HG03432 (cell line): ENCODE measurements at regions not wholly inside any gene's neighbourhood (a gene's known extent, or its start where the extent isn't known, plus 50 kb on each side); places are given as distances from the start of the nearest gene placed in this dataset.

ENCODE experiments used
- ATAC-seq: cut with Tn5 transposase; IDR thresholded peaks from one replicate; pipeline ENCODE4 v1.9.1; 2021; ENCODE audit warnings: mild to moderate bottlenecking, moderate library complexity; ENCODE audit not compliant: unreplicated experiment

DNA sequence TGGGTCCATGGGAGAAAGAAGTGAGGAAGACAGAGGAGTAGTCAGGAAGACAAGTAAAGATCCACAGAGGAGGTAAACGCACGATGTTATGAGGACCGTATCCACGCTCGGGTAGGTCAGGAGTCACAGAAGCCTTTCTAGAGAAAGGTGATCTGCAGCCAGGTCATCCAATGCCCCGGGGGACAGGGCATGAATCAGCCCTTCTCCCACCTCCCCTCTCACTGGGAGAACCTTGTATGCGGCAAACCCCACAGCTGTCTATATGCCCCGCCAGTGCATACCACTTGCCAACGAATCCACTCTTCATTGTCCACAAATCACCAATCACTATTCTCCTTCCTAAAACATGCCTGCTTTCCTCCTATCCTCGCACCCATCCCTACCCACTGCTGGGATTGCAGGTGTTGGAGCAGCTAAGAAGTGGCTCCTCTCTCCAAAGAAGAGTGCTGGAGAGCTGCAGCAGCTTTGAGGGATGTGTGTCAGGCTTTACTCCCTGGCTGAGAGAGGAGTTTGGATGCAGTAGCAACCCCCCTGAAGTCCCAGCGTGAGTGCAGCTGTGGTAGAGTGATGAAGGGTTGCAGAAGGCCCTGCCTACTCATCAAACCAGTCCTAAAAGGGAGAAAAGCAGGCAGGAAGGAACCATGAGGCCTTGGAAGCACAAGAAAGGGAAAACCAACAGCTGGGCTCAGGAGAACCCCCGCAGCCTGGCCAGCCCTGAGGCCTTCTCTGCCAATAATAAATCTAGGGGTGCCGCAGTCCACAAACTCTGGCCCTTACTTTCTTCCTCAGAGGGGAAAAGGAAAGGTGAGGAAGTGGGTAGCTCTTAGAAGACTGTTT lies 102.2 kb upstream of the GADD45A start:
- ATAC-seq, result no peak

DNA sequence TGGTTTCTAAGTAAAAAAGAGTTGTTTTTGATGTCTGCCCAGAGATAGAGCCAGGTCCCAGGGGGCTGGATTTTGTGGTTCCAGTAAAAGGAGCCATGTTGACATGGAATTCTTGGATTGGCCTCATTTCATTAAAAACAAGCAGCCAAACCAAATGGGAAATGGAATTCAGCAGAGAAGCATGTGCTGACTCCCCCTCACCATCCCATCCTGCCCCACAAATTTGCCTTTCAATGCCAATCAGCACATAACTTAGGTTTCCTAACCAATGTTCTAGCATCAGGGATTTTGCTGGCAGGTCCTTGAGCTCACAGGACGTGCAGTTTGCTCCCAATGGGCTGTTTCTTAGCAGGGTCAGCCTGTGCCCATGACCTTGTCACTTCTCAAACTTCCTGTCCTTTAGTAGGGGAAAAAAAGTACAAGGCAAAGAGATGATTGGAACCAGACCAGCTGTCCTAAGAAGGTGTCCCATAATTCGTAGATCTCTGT lies 101.5 kb upstream of the GADD45A start:
- no peak for ATAC-seq

DNA sequence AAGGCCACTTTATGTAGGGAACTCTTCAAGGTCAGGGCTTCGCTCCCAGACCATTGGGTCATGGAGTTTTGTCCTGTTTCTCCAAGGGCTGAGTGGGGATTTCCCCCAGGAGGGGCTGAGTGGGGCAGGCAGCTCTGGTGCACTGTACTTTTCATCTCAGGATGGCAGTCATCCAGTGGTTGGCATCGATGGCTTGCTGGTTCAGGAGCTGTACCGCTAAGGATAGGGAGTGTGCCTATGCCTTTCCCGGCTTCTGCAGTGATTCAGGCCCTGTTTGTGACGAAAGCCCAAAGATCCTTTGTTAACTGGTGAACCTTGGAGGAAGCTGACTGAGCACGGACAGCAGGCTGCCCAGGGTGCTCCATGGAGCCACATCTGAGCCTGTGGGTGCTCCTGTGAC lies 100.1 kb upstream of the GADD45A start:
- no peak for ATAC-seq

DNA sequence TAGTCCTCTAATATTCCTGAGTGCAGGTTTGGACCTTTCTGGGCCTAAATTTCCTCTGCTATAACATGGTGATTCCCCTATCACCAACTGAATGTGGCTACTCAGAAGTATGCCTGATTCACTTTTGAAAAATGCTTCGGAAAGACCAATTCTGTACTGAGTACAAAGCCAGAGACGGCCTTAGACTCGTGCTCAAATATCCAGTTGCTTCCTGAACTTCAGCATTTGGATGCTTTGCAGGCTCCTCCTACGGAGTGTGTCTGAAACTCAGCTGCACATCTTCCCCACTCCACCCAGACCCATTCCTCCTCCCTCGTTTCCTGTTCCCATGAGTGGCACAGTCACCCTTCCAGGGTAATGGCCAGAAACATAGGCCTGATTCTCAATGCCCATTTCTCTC lies 98.4 kb upstream of the GADD45A start:
- no peak for ATAC-seq

DNA sequence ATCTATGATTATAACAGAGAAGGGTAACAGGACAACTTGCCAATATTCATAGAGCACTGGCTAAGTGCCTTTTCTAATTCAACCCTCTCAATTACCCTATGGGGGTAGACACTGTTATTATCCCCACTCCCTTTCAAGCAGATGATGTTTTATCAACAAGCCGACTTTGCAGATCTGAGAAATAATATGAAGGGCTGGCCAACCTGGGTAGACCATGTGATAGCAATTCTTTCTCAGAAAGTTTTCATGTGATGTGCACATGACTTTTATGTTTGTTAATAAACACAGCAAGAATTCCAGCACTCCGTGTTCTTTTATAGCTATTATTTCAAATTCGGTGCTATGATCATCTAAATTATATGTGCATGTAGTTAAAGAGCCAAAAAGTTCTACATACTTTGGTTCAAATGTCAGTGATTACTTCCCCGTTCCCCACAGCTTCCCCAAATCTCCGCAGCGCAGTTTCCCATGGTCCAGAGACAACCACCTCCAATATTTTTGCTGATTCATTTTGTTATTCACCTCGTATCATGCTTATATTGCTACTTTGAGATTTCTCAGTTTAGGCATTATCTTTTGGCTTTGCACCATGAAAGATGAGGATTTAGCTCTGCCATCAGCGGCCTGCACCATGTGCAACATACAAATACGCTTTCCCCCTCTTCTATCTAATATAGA lies 96.7 kb upstream of the GADD45A start:
- no peak for ATAC-seq

DNA sequence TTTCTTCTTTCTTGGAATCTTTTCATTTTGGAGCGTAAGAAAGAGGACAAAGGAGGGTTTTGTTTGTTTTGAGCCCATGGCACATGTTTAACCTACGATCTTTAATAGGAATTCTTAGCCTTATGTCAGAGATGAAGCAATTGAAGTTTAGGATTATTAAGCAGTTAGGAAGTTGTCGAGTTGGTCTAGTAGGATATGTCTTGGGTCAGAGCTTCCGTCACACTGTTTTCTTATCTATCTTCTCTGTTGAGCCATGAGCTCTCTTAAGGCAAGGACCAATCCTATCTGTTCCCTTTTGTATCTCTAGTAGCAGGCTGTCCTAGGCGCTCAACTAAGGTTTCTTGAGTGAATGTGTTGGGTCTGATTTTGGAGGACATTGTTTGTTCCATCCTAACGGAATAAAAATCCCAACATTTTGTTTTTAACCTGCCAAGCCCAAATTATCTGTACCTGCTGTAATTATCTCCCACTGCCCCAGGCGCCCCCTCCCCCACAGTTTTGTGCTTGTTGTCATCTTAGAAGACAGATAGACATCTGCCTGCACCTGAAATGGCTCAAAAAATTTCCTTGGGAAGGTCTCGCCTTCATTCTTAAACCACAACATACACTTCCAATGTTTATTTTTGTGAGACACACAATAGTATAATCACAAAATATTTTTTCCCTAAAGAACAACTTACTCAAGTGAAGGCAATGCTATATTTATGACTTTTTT lies 95.3 kb upstream of the GADD45A start:
- no peak for ATAC-seq

DNA sequence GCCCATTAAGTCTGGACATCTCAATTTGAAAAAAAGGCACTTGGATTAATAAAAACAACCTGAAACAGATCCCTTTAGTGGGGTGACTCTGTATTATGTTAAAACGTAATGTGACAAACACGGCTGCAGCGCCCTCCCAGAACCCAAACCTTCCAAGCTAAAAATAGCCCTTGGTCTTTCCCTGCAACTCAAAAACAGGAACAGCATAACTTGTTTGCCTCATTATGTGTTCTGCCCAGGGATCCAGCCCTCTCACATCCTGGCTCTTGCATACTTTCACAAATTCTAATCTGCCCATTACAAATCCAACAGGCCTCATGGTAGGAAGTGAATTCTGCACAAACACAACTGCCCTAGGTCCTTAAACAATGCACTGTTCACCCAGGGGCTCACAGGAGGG lies 94.7 kb upstream of the GADD45A start:
- ATAC-seq, result no peak

DNA sequence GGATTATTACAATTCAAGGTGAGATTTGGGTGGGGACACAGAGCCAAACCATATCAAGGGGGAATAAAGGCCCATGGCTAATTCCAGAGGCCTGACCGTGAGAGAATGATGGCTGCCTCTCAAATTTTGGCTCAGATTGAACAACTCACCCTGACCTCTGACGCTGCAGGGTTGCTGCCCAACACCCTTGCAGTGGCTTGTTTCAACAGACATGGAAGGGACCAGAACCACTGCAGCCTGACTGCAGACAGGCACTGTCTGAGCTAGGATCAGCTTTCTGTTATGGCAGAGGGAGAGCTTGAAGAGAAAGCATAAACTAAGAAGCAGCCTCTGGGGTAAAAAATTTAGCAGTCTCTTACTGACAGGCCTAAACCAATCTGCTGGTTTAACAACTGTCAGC lies 90.2 kb upstream of the GADD45A start:
- no peak for ATAC-seq

DNA sequence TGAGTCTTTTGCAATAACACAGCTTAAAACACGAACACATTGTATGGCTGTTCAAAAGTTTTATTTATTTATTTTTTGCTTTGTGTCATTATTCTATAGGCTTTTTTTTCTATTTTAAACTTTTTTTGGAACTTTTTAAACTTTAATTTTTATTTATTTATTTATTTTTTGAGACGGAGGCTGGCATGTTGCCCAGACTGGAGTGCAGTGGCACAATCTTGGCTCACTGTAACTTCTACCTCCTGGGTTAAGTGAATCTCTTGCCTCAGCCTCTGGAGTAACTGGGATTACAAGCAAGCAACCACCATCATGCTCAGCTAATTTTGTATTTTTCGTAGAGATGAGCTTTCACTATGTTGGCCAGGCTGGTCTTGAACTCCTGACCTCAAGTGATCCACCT lies 88.3 kb upstream of the GADD45A start:
- no peak for ATAC-seq

DNA sequence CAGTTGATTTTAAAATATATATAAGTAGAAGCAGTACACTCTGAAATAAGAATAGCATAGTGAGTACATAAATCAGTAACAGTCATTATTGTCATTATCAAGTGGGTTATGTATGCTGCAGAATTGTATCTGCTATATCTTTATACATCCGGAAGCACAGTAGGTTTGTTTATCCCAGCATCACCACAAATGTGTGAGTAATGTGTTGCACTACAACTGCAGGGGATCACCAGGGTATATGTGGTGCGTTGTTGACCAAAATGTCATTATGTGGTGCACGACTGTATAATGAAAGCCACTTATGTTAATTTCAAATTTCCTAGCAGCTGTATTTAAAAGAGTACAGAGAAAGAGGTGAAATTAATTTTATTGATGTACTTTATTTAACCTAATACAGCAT lies 87.7 kb upstream of the GADD45A start:
- ATAC-seq, result no peak

DNA sequence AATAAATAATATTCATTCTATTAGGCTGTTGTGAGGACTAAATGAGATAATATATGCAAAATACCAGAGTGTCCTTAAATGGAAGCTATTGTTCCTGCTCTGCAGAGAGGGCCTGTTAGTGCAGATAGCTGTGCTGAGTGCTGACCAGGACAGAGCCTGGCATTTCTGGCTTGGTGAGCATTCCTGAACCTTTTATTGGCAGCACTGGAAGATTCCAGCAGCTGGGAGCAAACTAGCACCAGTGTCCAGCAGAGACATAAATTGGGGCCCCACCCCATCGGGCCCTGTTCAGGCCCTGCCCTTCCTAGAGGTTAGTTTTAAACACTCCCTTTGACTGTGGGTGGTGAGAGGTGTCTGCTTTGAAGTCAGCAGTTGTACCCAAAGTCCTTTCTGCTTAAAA lies 85.9 kb upstream of the GADD45A start:
- no peak for ATAC-seq

DNA sequence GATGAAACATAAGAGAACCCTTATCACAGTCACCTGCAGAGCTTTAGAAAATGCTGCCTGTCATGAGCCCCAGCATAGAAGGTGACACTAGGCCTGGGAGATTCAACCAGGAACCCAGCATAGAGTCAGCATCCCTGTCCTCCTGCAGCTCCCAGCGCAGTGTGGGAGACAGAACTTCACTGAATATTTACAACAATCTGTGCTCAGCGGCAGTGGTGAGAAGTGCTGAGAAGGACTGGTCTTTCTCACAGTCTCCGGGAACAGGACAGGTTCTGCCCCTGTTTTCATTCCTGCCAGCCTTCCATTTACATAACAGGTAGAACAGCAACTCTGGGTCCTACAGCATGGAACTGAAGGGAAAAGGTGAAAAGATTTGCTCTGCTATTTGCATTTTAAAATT lies 83.5 kb upstream of the GADD45A start:
- no peak for ATAC-seq

DNA sequence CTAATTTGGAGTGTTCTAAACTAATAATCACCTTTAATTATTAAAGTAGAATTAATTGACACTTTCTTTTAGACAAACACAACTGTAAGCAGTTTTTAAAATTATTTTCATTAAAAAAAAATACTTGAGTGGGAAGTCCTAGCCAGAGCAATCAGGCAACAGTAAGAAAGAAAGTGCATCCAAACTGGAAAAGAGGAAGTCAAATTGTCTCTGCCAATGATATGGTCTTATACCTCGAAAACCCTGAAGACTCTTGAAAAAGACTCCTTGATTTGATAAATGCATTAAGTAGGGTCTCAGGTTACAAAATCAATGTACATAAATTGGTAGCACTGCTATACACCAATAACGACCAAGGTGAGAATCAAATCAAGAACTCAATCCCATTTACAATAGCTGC lies 83.0 kb upstream of the GADD45A start:
- no peak for ATAC-seq

DNA sequence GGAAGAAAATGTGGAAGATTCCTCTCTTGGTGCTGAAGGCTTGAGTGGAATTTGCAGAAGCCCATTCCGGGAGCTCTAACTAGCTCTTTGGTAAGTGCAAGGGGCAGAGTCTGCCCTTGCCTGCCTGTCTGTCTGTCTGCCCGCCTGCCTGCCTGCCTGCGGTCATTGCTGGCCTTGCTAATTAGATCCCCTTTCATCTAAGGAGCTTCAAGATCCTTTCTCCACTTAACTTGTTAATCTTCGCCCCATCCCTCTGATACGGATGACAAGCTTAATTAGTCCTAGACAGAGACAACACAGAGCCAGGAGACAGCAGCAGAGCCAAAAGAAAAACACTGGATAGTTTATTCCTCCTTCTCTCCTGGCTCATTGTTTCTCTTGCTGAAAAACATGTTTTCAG lies 80.2 kb upstream of the GADD45A start:
- no peak for ATAC-seq

DNA sequence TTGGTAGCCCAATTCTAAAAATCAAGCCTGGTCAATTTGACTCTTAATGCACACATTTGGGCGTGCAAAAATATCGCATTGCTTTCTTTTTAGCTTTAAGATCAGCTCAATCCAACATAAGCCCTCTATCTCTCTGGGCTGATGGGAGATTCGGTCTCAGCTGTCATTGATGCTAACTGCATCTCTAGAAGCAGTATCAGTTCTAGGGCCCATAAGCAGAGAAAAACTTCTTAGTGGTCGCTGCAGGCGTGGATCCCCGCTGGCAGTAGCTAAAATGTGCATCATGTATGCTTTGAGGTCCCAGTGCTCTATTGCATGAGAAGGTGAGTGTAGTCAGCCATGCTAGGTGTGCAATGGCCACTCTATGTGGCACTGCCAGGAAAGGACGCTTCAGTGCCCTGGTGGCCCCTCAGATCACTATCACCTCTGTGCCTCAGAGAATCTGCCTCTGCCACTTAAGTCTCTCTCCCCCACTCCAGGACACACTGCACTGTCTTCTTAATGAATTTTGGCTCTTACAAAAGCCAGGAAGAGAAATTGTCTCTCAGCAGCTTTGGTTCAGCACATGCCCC lies 79.7 kb upstream of the GADD45A start:
- no peak for ATAC-seq

DNA sequence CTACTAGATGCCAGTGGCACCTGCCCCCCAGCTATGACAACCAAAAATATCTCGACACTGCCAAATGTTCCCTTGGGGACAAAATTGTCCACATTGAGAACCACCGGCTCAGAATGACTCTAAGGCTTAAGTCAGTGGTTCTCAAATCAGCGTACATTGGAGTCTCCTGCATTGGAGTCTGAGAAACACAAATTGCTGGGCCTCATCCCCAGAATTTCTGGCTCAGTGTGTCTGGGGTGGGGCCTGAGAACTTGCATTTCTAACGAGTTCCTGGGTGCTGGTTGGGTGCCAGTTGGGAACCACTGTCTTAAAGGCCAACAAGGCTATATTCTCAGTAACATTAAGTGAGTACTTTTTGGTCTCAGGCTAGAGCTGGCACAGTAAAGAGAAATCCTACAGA lies 77.7 kb upstream of the GADD45A start:
- ATAC-seq, result no peak

DNA sequence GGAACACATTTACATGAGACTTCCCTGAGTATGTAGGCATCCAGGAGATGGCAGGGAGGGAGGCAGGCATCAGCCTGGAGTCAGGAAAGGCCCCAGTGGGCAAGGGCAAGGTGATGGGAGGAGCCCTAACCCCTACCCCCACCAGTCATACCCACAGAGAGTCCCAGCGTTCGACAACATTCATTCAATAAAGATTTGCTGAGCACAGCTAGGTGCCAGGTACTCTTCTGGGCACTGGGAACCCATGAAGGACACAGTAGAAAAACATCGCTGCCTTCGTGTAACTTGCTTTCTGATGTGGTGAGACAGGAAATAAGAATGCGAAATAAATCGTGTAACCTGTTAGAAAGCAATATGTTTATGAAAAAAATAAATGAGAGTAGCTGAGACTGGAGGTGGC lies 77.3 kb upstream of the GADD45A start:
- ATAC-seq, result no peak

DNA sequence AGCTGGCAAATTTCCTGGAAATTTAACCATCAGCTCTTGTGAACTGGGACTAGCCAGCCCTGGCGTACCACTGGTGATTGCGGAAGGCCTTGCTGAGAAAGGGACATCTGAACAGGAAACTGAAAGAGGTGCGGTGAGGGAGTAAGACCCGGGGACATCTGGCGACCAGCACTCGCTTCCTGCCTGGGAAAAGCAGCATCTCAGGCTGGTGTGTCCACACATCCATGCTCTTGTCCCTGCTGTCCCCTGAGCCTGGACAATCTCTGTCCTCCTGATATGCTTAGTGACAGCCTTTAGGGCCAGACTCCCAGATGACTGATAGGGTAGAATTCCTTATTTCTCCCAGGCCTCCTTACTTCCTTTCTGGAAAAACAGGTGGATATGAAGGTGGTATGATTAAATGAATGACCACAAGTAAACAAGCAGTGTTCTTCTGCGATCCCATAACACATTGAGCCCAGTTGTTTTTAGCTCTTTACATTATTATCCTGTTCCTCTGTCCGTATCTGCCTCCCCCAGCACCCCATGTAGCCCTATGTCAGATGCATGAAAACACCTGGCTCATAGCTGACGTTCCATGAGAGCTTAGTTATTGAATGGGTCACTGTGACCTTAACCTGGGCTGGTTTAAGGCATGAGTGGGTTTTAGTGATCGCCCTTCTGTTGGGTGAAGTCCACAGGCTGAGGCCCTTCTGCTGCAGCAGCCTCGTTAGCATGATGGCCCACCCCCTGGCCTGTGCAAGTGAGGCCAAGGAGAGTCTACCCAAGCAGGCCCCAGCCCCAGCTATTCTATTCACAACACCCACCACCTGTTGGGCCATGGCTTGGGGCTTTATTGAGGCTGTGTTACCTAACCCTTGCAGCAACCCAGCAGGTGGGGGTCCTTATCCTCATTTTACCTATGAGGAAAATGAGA lies 76.1 kb upstream of the GADD45A start:
- ATAC-seq, result peak; percentile 13

DNA sequence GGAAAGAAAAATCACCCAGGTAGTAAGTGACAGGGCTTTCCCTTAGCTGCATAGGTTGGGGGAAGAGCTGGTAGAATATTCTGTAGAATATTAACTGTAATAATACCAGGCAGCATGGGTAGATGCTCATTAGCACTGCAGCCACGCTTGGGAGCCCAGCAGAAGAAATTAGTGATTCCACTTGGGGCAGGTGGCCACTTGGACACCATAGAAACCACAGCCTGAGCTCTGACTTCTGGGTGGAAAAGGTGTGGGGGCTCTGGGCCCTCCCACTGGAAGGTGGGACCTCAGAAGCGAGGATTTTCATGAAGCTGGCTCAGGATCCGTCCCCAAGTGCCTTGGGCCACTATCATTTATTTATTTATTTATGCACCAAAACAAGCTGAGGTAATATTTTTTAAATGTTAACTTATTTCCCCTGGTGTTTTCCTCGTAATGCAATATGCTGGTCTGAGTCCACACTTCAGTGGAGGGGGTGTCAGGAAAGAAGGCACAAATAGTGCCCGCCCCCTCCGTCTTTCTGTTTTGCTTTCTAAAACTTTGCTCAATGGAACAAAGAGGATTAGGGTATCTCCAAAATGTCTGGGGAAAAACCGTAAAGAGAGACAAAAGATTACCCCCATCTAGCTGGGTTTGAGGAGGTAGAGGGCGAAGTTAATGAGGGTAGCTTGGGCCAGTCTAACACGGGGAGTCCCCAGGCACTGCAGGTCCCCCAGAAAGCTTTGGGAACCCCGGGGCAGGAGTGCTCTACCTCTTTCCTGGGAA lies 75.2 kb upstream of the GADD45A start:
- peak; percentile 57 for ATAC-seq

DNA sequence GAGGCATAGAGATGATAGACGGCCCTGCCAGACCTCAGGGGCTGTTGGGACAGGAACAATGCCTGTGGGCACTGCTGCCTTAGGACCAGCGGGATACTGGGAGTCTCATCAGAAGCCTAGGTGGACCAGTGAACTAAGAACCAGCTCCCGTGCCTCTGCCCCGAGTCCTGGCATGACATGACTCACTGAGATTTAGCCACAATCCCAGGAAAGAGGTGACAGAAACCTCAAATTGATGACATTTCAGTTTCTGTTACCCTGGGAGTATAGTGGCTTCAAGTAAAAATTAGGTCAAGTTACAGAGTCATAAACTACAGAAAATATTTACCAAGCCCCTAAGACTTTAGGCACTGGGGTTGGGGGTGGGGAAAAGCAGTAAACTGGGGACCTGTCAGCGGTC lies 74.6 kb upstream of the GADD45A start:
- ATAC-seq, result peak; percentile 27
